ENCODE measurements at regions not wholly inside any gene's neighbourhood (a gene's known extent, or its start where the extent isn't known, plus 50 kb on each side); places are given as distances from the start of the nearest gene placed in this dataset.

DNA sequence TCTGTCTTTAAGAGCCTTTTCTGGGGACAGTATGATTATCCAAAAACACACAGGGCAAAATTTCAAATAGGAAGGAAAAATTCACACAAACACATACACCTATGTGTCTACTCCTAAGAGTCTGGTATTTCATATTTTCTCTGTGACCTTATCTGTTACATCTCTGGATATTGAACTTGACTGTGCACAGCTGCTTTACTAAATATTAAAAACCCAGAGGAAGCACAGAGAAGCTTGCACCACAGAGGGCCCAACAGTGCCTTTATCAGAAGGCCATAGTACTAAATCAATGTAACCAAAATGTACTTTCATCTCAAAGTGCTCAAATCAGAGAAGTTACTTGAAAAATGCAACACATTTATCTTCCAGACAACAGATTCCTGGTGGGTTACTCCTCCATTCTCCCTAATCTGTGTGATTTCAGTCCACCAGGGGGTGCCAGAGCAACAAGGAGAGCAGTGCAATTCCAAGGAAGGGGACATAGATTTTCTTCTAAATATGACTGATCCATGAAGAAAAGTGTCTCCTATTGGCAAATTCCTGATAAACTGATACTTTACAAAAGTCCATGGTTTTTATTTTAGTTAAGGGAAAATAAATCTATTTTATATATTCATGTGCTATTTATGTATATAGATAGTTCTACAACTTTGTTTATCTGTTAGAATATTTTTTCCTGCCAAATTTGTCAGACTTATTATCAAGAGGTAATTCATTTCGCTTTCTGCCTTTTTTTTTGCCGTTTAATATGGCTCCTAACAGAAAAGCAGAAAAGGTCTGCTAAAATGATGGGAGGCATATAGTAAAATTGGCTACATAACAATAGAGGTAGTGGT lies 617.6 kb downstream of the LRFN5 start:
- ATAC-seq (no peak), DNase-seq (peak; percentile 54)

DNA sequence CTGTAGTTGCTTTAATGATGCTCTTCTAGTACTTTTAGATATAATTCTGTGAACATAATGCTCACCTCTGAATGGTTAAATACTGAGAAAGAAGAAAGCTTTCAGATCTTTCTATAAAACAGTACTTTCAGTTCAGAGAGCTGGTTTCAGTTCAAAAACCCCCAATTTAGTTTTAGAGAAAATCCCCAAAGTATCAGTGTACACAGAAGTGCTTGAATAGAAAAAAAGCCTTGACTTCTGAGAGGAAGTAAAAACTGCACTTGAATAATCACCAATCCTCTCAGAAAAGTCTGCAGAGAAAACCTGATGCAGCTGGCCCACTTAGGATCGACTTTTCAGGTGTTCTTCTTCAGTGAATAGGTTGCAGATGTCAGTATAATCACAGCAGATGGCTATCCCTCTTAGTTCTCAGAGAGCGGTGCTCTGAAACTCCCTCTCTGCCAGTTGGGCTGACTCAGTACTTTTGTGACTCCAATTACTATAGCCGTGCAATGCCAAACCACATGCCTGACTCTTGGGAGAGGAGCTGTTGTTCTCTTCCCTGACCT lies 616.3 kb downstream of the LRFN5 start:
- ATAC-seq = peak; percentile 43
- DNase-seq = no peak

DNA sequence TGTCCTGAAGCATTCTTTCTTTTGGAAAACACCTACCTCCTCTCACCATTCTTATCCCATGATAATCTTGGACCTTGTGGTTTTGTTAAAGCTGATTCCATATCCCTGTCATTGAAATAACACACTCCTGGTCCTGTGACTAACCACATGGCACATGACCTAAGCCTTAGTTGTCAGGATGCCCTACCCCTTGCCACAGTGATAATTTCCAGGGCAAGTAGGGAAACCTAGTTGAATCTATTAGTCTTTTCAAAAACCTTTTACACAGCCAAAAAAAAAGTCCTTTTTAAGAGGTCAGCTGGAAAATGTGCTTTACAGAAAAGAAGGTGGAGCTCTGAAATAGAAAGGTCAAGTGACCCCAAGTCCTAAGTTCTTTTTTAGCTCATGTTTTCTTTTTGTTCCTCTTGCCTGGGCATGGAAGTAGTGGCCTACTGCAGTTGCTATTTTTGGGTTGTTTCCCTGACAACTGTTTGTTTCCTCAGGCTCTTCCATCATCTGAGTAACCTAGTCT lies 608.4 kb downstream of the LRFN5 start:
- DNase-seq = no peak
- no peak for ATAC-seq

- no peak for DNase-seq
- no peak for ATAC-seq
These were observed 594.3 kb downstream of the LRFN5 start for GRCh38 chr14:42200957-42201356.

- no peak for ATAC-seq
- no peak for DNase-seq
These were observed 591.3 kb downstream of the LRFN5 start for GRCh38 chr14:42198010-42198409.

DNA sequence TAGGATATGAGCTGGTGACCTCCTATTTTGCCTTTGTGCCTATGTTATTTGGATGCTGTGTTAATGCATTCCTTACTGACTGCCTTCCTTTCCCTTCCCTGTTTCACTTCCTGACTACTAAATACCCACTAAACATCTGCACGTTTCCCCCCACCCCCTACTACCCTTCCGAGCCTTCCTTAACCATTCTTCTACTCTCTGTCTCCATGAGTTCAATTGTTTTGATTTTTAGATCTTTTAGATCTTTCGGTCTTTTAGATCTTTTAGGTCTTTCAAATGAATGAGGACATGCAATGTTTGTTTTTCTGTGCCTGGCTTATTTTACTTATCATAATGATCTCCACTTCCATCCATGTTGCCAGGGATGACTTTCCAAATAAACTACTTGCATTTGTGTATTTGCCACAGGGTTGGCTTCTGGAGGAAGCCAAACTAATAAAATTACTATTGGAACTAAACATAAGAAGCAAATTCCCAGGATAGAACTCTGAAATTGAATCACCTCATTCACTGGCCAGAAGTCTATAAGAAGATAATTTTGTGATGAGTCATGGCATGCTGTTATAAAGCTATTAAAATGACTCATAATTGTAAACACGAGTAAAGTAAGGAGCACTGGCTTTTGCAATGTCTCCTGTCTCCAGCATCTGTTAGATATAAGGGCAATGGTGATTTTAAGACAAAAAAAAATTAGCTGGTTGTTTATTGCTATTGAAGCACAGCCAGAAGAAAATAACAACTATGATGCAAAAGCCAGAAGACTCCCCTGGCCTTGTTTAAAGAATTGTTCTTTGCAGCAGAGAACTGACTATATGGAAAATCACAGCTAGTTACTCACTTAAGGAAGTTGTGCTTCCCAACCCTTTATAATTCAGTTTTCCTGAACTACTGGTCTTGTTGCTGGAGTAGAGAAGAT lies 586.3 kb downstream of the LRFN5 start:
- DNase-seq (no peak), ATAC-seq (no peak)

DNA sequence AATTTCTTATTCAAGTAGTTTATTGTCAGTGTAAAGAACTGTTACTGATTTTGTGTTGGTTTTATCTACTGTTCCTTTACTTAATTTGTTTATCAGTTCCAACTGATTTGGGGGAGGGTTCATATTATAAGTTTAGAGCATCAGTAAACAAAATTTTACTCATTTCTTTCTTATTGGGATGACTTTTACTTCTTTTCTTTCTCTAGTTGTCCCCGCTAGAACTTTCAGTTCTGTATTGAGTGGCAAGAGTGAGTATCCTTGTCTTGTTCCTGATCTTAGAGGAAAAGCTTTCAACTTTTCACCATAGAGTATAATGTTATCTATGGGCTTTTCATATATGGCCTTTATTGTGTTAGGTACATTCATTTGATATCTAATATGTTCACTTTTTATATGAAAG lies 584.1 kb downstream of the LRFN5 start:
- no peak for ATAC-seq

DNA sequence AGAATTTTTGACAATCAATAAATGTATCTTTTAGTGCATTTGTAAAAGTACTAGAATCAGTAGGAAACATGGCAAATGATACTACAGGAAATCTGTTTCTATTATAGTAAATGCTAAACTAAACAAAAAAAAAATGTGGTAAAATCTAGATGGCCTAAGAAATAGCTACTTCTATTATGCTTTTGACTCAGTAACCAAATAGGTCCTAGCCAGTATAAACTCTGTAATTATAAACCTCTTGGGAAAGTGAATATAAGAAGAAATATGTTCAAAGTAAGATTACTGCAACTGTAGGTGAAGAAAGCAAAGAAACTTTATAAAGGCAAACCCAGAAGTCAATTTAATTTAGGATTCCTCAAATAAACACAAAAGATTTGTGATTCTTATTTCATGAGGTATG lies 581.2 kb downstream of the LRFN5 start:
- no peak for DNase-seq
- no peak for ATAC-seq

More for the DNA sequence above, 584.1 kb downstream of the LRFN5 start:
- DNase-seq = no peak

DNA sequence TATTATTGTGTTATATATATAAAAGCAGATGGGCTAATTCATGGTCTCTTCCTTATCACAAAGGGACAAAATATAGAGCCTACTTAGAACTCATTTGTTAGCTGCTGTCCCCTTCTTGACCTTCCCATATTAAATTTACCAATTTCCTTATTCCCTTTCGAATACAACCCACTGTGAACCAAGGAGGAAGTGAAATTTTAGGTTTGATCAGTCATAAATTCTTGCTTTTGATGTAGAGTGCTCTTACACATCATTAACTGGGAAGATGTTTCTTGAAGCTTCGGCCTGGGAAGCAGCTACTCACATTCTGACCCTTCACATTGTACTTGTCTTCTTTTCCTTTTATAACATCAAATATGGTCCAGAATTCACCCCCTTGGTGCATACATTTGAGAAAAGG lies 579.0 kb downstream of the LRFN5 start:
- ATAC-seq (no peak), DNase-seq (no peak)

DNA sequence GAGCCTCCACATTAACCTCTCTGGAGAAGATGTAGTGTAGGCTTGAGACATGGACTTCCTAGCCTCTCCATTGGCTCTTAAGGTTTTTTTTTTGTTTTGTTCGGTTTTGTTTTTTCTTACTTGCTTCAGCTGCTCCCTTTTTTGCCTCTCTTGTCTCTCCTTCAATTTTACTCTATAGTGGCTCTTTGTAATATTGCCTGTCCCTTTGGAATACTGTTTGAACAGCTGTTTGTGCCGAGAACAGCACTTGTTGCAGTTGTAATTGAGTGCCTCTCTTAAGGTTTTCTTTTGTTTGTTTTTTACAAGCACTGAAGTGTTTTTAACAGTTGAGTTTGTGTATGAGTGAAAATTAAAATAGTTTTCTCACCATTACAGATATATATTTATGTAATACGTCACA lies 567.7 kb downstream of the LRFN5 start:
- DNase-seq = no peak

GRCh38 chr14:42173206-42173605 lies 566.5 kb downstream of the LRFN5 start:
- DNase-seq (no peak), ATAC-seq (no peak)

More for the DNA sequence above, 567.7 kb downstream of the LRFN5 start:
- ATAC-seq = no peak

DNA sequence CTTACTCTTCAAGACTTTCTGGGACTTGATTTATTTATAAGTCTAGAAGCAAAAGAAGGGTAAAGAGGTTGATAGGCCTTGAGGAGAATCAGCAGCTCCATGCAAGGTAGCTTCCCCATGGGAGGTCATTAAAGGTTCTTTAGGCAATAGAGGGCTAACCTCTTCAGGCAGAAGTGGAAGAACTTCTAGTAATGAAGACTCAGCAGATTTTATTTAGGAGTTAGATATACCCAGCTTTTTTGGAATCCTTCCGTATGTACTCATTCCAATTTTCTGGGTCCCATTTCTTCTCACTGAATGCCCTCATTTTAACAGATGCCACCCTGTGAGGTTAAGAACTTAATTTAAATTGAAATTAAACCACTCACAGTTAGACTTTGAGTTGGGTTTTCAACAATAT lies 565.6 kb downstream of the LRFN5 start:
- DNase-seq = no peak
- no peak for ATAC-seq

GRCh38 chr14:42163136-42163535 lies 556.5 kb downstream of the LRFN5 start:
- DNase-seq (no peak), ATAC-seq (no peak)

GRCh38 chr14:42159138-42159537 lies 552.5 kb downstream of the LRFN5 start:
- no peak for ATAC-seq
- DNase-seq = no peak

DNA sequence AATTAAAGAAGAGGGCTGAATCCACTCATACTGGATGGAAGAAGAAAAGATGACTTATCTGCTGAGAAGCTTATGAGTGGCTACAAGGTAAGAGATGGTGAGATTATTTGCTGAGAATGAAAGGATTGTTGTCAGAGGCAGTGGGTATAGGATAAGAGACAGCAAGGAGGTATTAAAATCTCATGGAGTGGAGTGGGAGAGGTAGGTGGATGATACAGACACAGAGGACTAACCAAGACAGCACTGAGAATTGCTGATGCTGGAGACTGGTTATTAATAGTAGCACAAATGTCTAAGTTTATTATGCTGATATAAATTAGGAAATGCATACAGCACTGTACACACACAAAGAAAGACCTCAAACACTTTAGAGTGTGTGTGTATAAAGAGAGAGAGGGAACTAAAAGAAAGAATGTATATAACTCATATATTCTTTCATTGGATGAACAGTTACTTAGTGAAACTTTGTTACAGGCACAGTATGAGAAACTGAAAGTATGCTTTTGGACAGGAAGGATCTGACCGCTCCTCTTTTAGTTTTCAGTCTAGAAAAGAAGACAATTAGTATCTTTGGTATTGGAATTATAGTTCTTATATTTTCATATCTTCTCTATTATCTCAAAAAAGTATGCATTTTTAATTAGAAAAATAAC lies 543.1 kb downstream of the LRFN5 start:
- DNase-seq = no peak
- no peak for ATAC-seq

- DNase-seq = no peak
These were observed 539.1 kb downstream of the LRFN5 start for GRCh38 chr14:42145766-42146165.

DNA sequence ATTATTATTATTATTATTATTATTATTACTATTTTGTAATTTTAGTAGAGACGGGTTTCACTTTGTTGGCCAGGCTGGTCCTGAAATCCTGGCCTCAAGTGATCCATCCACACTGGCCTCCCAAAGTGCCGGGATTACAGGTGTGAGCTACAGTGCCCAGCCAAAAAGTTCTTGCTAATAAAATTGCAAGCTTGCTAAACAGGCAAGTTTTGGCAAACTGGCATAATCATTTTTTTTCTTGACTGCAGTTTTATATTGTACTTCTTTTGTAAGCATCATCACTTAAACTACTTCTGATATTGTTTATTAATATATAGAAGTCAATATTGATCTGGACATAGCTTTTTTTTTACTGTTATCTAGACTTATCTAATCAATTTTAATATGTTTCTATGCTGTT lies 536.4 kb downstream of the LRFN5 start:
- no peak for ATAC-seq

More at GRCh38 chr14:42145766-42146165, 539.1 kb downstream of the LRFN5 start:
- ATAC-seq = no peak

GRCh38 chr14:42141328-42141727 lies 534.7 kb downstream of the LRFN5 start:
- DNase-seq (no peak), ATAC-seq (no peak)

More for the DNA sequence above, 536.4 kb downstream of the LRFN5 start:
- no peak for DNase-seq

DNA sequence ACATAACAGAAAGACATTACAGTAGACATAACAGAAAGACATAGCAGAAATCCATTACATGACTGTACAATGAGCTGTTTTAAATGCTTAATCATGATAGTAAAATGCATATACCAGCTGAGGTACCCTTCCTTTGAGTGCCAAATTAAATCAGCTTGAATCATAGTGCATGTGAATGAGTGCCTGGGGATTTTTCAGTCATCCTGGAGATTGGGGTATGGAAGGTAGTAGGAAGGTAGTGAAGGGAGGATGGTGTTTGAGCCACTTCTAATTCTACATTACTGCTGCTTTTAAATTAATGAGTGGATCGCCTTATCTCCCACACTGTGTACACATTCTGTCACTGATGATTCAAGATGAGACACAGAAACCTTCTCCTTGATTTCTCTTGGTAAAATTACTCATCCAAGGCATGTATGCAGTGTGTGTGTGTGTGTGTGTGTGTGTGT lies 534.2 kb downstream of the LRFN5 start:
- DNase-seq (no peak), ATAC-seq (no peak)

DNA sequence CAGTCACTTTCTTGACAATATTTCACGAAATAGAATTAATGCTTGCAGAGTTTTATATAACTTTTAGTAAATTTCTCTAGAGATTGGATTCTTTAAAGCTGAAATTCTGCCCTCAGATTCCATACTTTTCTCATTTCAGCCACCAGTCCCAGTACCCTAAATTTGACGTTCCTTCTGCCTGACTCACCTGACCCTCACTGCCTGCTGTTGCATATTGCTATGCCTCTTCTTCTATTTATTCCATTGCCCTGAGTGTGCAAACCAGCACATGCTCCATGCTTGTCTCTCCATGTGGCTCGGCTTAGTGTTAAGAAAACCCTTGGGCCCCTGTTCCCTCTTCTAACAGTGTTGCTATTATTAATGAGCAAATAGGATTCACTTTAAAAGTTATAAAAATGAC lies 533.3 kb downstream of the LRFN5 start:
- no peak for ATAC-seq
- no peak for DNase-seq

- ATAC-seq = no peak
- no peak for DNase-seq
These were observed 531.7 kb downstream of the LRFN5 start for GRCh38 chr14:42138406-42138805.

DNA sequence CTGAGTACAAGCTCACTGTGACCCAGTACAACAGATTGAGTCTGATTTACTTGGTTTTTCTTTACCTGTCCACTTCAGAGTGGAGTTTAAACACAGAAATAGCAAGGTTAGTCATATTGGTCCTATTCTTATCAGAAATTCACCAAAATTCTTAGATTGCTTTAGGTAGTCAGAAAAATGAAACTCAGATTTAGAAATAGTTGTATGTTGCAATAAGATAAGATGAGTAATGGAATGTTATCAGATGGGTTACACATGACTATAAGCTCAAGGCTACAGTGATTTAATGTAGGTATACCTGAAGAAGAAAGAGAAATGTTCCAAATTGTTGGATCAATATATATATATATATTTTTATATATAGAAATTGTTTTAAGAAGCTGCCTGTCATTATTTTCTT lies 524.1 kb downstream of the LRFN5 start:
- DNase-seq = no peak

More for the DNA sequence above, 524.1 kb downstream of the LRFN5 start:
- no peak for ATAC-seq
